Left kidney (tissue), 1 donor: ENCODE measurements at regions not wholly inside any gene's neighbourhood (a gene's known extent, or its start where the extent isn't known, plus 50 kb on each side); places are given as distances from the start of the nearest gene placed in this dataset.
A peak's percentile ranks its signal among the peaks of the same experiment; 100 is the strongest.
"Not testable (repeated sequence)": the region's sequence is repeated elsewhere in the genome, so short reads cannot be mapped to it uniquely, and the experiment has no call there.

Source experiments
- DNase-seq: peaks from one replicate; pipeline ENCODE4 v3.0.0-alpha.2; 2013

- DNase-seq = no peak
These were observed 438.1 kb downstream of the BCKDHB start for GRCh38 chr6:80544555-80544954.

- DNase-seq = no peak
These were observed 437.2 kb downstream of the BCKDHB start for GRCh38 chr6:80543598-80544222.

GRCh38 chr6:80543151-80543550 is 436.7 kb downstream of the BCKDHB start:
- DNase-seq = no peak

GRCh38 chr6:80541886-80542285 is 435.4 kb downstream of the BCKDHB start:
- no peak for DNase-seq

GRCh38 chr6:80541181-80541580 is 434.7 kb downstream of the BCKDHB start:
- DNase-seq = no peak

GRCh38 chr6:80540700-80541099 is 434.2 kb downstream of the BCKDHB start:
- DNase-seq = no peak

GRCh38 chr6:80537118-80537972 is 430.9 kb downstream of the BCKDHB start:
- no peak for DNase-seq

- DNase-seq = no peak
These were observed 429.6 kb downstream of the BCKDHB start for GRCh38 chr6:80535914-80536565.

- no peak for DNase-seq
These were observed 425.5 kb downstream of the BCKDHB start for GRCh38 chr6:80531681-80532619.

GRCh38 chr6:80530103-80530502 is 423.6 kb downstream of the BCKDHB start:
- no peak for DNase-seq

GRCh38 chr6:80528115-80528514 is 421.6 kb downstream of the BCKDHB start:
- DNase-seq = no peak

- DNase-seq = no peak
These were observed 421.1 kb downstream of the BCKDHB start for GRCh38 chr6:80527552-80528052.

- peak; percentile 17 for DNase-seq
These were observed 417.1 kb downstream of the BCKDHB start for GRCh38 chr6:80523531-80523997.

GRCh38 chr6:80523010-80523409 is 416.5 kb downstream of the BCKDHB start:
- peak; percentile 31 for DNase-seq

GRCh38 chr6:80522576-80522975 is 416.1 kb downstream of the BCKDHB start:
- peak; percentile 14 for DNase-seq

GRCh38 chr6:80519811-80520594 is 413.5 kb downstream of the BCKDHB start:
- no peak for DNase-seq

- DNase-seq = no peak
These were observed 411.1 kb downstream of the BCKDHB start for GRCh38 chr6:80517525-80517924.

GRCh38 chr6:80510521-80510920 is 404.1 kb downstream of the BCKDHB start:
- DNase-seq = not testable (repeated sequence)

GRCh38 chr6:80508885-80509630 is 402.6 kb downstream of the BCKDHB start:
- DNase-seq = no peak

- no peak for DNase-seq
These were observed 398.4 kb downstream of the BCKDHB start for GRCh38 chr6:80504882-80505281.
